ENCODE measurements at regions not wholly inside any gene's neighbourhood (a gene's known extent, or its start where the extent isn't known, plus 50 kb on each side); places are given as distances from the start of the nearest gene placed in this dataset.
A peak's percentile ranks its signal among the peaks of the same experiment; 100 is the strongest.

DNA sequence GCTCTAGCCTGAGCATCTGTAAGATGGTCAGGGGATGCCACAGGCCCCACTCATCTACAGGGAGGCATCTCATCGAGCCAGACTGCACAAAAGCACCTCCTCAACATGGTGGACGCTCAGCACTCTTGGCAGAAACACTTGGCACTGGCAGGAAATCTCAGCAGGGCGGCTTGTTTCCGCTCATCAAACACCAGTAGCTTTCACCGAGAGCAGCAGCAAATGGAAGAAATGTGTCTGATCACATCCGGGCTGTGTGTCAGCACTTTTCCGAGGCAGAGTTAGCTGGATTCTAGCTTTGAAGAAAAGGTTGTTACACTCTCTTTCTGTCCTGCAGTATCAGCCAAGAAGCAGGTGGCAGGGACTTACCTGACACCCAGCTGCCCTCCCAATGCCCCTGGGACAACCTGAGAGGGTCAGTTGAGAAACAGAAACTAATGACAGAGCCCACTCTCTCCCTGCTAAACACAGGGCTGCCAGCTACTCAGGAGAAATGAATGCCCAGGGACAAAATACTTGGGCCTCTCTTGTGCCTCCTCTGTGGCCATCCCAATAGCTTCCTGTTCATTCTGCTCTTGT lies 68.9 kb upstream of the FZD7 start:
- Histone ChIP-seq H2AFZ (ENCODE audit: control insufficient read depth, low read length) (no peak overlapping the region), H4K20me1 (ENCODE audit: control insufficient read depth, extremely low read depth, insufficient read depth, low read length) (no peaks in the 10 kb centered on the region), H3K4me2 (ENCODE audit: control insufficient read depth, extremely low read depth, insufficient read depth, low read depth, low read length) (no peak overlapping the region), H3K79me2 (ENCODE audit: control insufficient read depth, insufficient read depth, low read length) (no peaks in the 10 kb centered on the region), H3K4me3 (ENCODE audit: control insufficient read depth in 2 of 3, extremely low read depth in 1 of 3, insufficient read depth in 2 of 3, low read depth in 1 of 3, low read length in 3 of 3) (no peak overlapping the region), H3K36me3 (ENCODE audit: control insufficient read depth in 2 of 2, extremely low read depth in 1 of 2, insufficient read depth in 2 of 2, low read length in 2 of 2) (no peaks in the 10 kb centered on the region), H3K9me1 (ENCODE audit: control insufficient read depth, extremely low read depth, insufficient read depth, low read length) (no peaks in the 10 kb centered on the region), H3K27ac (ENCODE audit: control insufficient read depth, insufficient read depth, low read length) (no peak overlapping the region), H3K27me3 (ENCODE audit: control insufficient read depth, extremely low read depth, insufficient read depth, low read length) (no peaks in the 10 kb centered on the region), H3K4me1 (ENCODE audit: control insufficient read depth, extremely low read depth, insufficient read depth, low read length) (no peaks in the 10 kb centered on the region), H3K9ac (ENCODE audit: control insufficient read depth, extremely low read depth, insufficient read depth, low read length) (no peak overlapping the region), H3K9me3 (ENCODE audit: control insufficient read depth, low read depth, low read length) (no peaks in the 10 kb centered on the region)
- dilution Hi-C loops (cut with MboI; ENCODE audit: extremely low pct_ligation_motif_present, low sequenced_read_pairs): no loop called here
- FAIRE-seq (no peak), DNase-seq (ENCODE audit: low read depth, low spot score) (no peak)
- TF ChIP-seq EZH2 (IDR thresholded peaks at IDR 0.05; ENCODE audit: low read length): no peak
- TF ChIP-seq, protein P1, sequence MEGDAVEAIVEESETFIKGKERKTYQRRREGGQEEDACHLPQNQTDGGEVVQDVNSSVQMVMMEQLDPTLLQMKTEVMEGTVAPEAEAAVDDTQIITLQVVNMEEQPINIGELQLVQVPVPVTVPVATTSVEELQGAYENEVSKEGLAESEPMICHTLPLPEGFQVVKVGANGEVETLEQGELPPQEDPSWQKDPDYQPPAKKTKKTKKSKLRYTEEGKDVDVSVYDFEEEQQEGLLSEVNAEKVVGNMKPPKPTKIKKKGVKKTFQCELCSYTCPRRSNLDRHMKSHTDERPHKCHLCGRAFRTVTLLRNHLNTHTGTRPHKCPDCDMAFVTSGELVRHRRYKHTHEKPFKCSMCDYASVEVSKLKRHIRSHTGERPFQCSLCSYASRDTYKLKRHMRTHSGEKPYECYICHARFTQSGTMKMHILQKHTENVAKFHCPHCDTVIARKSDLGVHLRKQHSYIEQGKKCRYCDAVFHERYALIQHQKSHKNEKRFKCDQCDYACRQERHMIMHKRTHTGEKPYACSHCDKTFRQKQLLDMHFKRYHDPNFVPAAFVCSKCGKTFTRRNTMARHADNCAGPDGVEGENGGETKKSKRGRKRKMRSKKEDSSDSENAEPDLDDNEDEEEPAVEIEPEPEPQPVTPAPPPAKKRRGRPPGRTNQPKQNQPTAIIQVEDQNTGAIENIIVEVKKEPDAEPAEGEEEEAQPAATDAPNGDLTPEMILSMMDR (optimal IDR thresholded peaks at IDR 0.05 in 1 of 3, IDR thresholded peaks at IDR 0.05 in 1 of 3, conservative IDR thresholded peaks at IDR 0.05 in 1 of 3; ENCODE audit: extremely low read depth in 1 of 3, insufficient read depth in 2 of 3, low read length in 3 of 3): no peak

DNA sequence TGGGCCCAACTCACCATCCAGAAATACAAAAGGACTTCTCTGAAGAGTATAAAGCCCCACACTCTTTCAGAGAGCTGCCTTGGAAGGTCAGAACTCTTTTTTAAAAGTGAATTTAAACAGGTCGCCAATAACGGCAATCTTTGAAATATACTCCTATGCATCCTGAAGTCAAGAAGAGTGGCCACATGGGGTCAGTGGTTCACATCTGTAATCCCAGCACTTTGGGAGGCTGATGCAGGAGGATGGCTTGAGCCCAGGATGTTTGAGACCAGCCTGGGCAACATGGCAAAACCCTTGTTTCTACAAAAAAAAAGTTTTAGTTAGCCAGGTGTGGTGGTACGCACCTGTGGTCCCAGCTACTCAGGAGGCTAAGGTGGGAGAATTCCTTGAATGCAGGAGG lies 68.1 kb upstream of the FZD7 start:
- Histone ChIP-seq H3K27me3 (ENCODE audit: control insufficient read depth, extremely low read depth, insufficient read depth, low read length) (no peaks in the 10 kb centered on the region), H3K4me3 (ENCODE audit: control insufficient read depth in 2 of 3, extremely low read depth in 1 of 3, insufficient read depth in 2 of 3, low read depth in 1 of 3, low read length in 3 of 3) (no peak overlapping the region), H4K20me1 (ENCODE audit: control insufficient read depth, extremely low read depth, insufficient read depth, low read length) (no peaks in the 10 kb centered on the region), H3K9me1 (ENCODE audit: control insufficient read depth, extremely low read depth, insufficient read depth, low read length) (no peaks in the 10 kb centered on the region), H3K4me2 (ENCODE audit: control insufficient read depth, extremely low read depth, insufficient read depth, low read depth, low read length) (no peak overlapping the region), H3K4me1 (ENCODE audit: control insufficient read depth, extremely low read depth, insufficient read depth, low read length) (no peaks in the 10 kb centered on the region), H3K36me3 (ENCODE audit: control insufficient read depth in 2 of 2, extremely low read depth in 1 of 2, insufficient read depth in 2 of 2, low read length in 2 of 2) (no peaks in the 10 kb centered on the region), H3K9me3 (ENCODE audit: control insufficient read depth, low read depth, low read length) (no peaks in the 10 kb centered on the region), H3K79me2 (ENCODE audit: control insufficient read depth, insufficient read depth, low read length) (no peaks in the 10 kb centered on the region), H2AFZ (ENCODE audit: control insufficient read depth, low read length) (no peak overlapping the region), H3K9ac (ENCODE audit: control insufficient read depth, extremely low read depth, insufficient read depth, low read length) (no peak overlapping the region), H3K27ac (ENCODE audit: control insufficient read depth, insufficient read depth, low read length) (no peak overlapping the region)
- dilution Hi-C loops (cut with MboI; ENCODE audit: extremely low pct_ligation_motif_present, low sequenced_read_pairs): no loop called here
- no peak for DNase-seq (ENCODE audit: low read depth, low spot score)
- FAIRE-seq: no peak
- TF ChIP-seq, protein P1 (optimal IDR thresholded peaks at IDR 0.05 in 1 of 3, IDR thresholded peaks at IDR 0.05 in 1 of 3, conservative IDR thresholded peaks at IDR 0.05 in 1 of 3; ENCODE audit: extremely low read depth in 1 of 3, insufficient read depth in 2 of 3, low read length in 3 of 3): peak in 1 of 3 experiments; percentile 42
- no peak for TF ChIP-seq EZH2 (IDR thresholded peaks at IDR 0.05; ENCODE audit: low read length)
